Stomach (tissue), 4 donors: ENCODE measurements at regions not wholly inside any gene's neighbourhood (a gene's known extent, or its start where the extent isn't known, plus 50 kb on each side); places are given as distances from the start of the nearest gene placed in this dataset.

Experiments used
- CTCF ChIP-seq, 7 experiments: fragments of 450-650 bp in 4 of 7; fragments of 200-600 bp in 3 of 7; sonication (generic) in 3 of 7; IDR thresholded peaks; one replicate each; pipeline ENCODE4 v1.5.1; 2016 to 2019; ENCODE audit warnings: antibody characterized with exemption in 7 of 7, control low read depth in 2 of 7, mild to moderate bottlenecking in 1 of 7
- EP300 ChIP-seq: sonication (generic); formaldehyde crosslinking; IDR thresholded peaks from one replicate; pipeline ENCODE4 v1.6.1; 2017; ENCODE audit warnings: antibody characterized with exemption

GRCh38 chr3:168495932-168496331 is 400.2 kb upstream of the GOLIM4 start:
- no peak for TF ChIP-seq CTCF (IDR thresholded peaks at IDR 0.05)
- TF ChIP-seq EP300, result no peak
